IPS-18c (cell line): ENCODE measurements at regions not wholly inside any gene's neighbourhood (a gene's known extent, or its start where the extent isn't known, plus 50 kb on each side); places are given as distances from the start of the nearest gene placed in this dataset.

ENCODE experiments used
- H3K4me3 ChIP-seq: 2 replicates; pipeline ENCODE4 v1.7.0; 2013; ENCODE audit warnings: low read depth, mild to moderate bottlenecking, low read length, moderate library complexity; ENCODE audit not compliant: insufficient read depth
- H3K9me3 ChIP-seq: one replicate; pipeline ENCODE4 v1.6.1; 2013; ENCODE audit warnings: mild to moderate bottlenecking, low read length, moderate library complexity; ENCODE audit not compliant: control insufficient read depth, insufficient read depth

GRCh38 chr10:107915215-107915610 lies 750.7 kb upstream of the SORCS1 start:
- H3K9me3 ChIP-seq: no peaks in the 10 kb centered on the region
- peak overlapping the region; percentile 47 for H3K4me3 ChIP-seq

- Histone ChIP-seq H3K4me3 (peak overlapping the region; percentile 47), H3K9me3 (no peaks in the 10 kb centered on the region)
Measured at GRCh38 chr10:107914450-107915214, 750.1 kb upstream of the SORCS1 start.

- Histone ChIP-seq H3K9me3 (no peaks in the 10 kb centered on the region), H3K4me3 (peak overlapping the region; percentile 47)
Measured at GRCh38 chr10:107913317-107914294, 749.1 kb upstream of the SORCS1 start.

GRCh38 chr10:107901076-107901475 lies 736.6 kb upstream of the SORCS1 start:
- H3K4me3 ChIP-seq: no peak overlapping the region
- H3K9me3 ChIP-seq: no peaks in the 10 kb centered on the region

- H3K9me3 ChIP-seq: no peaks in the 10 kb centered on the region
- H3K4me3 ChIP-seq: no peak overlapping the region
Measured at GRCh38 chr10:107900131-107900530, 735.6 kb upstream of the SORCS1 start.

- no peaks in the 10 kb centered on the region for H3K9me3 ChIP-seq
- no peak overlapping the region for H3K4me3 ChIP-seq
Measured at GRCh38 chr10:107899502-107900062, 735.1 kb upstream of the SORCS1 start.

GRCh38 chr10:107899075-107899474 lies 734.6 kb upstream of the SORCS1 start:
- Histone ChIP-seq H3K9me3 (no peaks in the 10 kb centered on the region), H3K4me3 (no peak overlapping the region)

GRCh38 chr10:107898392-107898791 lies 733.9 kb upstream of the SORCS1 start:
- Histone ChIP-seq H3K4me3 (no peak overlapping the region), H3K9me3 (no peaks in the 10 kb centered on the region)

- Histone ChIP-seq H3K9me3 (no peaks in the 10 kb centered on the region), H3K4me3 (no peak overlapping the region)
Measured at GRCh38 chr10:107894516-107894915, 730.0 kb upstream of the SORCS1 start.

GRCh38 chr10:107889105-107889504 lies 724.6 kb upstream of the SORCS1 start:
- Histone ChIP-seq H3K9me3 (no peaks in the 10 kb centered on the region), H3K4me3 (no peak overlapping the region)

- Histone ChIP-seq H3K9me3 (no peaks in the 10 kb centered on the region), H3K4me3 (no peak overlapping the region)
Measured at GRCh38 chr10:107880185-107880584, 715.7 kb upstream of the SORCS1 start.

GRCh38 chr10:107873007-107873406 lies 708.5 kb upstream of the SORCS1 start:
- no peaks in the 10 kb centered on the region for H3K9me3 ChIP-seq
- no peak overlapping the region for H3K4me3 ChIP-seq

- H3K4me3 ChIP-seq: no peak overlapping the region
- H3K9me3 ChIP-seq: no peaks in the 10 kb centered on the region
Measured at GRCh38 chr10:107865691-107866090, 701.2 kb upstream of the SORCS1 start.

GRCh38 chr10:107859065-107859464 lies 694.6 kb upstream of the SORCS1 start:
- H3K4me3 ChIP-seq: no peak overlapping the region

GRCh38 chr10:107856047-107856315 lies 691.5 kb upstream of the SORCS1 start:
- no peak overlapping the region for H3K4me3 ChIP-seq
- H3K9me3 ChIP-seq: no peaks in the 10 kb centered on the region

More at GRCh38 chr10:107859065-107859464, 694.6 kb upstream of the SORCS1 start:
- H3K9me3 ChIP-seq: no peaks in the 10 kb centered on the region

- Histone ChIP-seq H3K4me3 (no peak overlapping the region), H3K9me3 (no peaks in the 10 kb centered on the region)
Measured at GRCh38 chr10:107855301-107856046, 691.0 kb upstream of the SORCS1 start.

- no peak overlapping the region for H3K4me3 ChIP-seq
- H3K9me3 ChIP-seq: no peaks in the 10 kb centered on the region
Measured at GRCh38 chr10:107848726-107849360, 684.3 kb upstream of the SORCS1 start.
